ENCODE measurements at regions not wholly inside any gene's neighbourhood (a gene's known extent, or its start where the extent isn't known, plus 50 kb on each side); places are given as distances from the start of the nearest gene placed in this dataset.

DNA sequence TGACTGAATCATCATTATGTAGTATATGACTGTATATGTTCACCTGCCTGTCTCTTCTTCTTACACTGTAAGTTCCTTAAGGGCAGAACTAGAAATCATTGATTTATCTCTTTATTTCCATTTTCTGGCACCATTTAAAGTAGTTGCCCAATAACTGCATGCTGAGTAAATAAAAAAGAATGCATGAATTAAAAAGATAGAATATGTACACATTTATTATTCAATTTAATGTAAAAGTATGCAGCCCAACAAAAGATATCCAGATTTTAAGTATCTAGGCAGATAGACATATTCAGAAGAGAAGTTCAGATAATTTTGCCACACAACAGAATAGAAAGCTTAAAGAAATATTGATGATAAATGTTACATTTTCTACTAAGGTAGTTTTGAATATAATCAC lies 1244.6 kb upstream of the ADGRL4 start:
- no peaks in the 10 kb centered on the region for H3K9me3 ChIP-seq
- TF ChIP-seq, protein P1, sequence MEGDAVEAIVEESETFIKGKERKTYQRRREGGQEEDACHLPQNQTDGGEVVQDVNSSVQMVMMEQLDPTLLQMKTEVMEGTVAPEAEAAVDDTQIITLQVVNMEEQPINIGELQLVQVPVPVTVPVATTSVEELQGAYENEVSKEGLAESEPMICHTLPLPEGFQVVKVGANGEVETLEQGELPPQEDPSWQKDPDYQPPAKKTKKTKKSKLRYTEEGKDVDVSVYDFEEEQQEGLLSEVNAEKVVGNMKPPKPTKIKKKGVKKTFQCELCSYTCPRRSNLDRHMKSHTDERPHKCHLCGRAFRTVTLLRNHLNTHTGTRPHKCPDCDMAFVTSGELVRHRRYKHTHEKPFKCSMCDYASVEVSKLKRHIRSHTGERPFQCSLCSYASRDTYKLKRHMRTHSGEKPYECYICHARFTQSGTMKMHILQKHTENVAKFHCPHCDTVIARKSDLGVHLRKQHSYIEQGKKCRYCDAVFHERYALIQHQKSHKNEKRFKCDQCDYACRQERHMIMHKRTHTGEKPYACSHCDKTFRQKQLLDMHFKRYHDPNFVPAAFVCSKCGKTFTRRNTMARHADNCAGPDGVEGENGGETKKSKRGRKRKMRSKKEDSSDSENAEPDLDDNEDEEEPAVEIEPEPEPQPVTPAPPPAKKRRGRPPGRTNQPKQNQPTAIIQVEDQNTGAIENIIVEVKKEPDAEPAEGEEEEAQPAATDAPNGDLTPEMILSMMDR (IDR thresholded peaks at IDR 0.05) = no peak
- no peak for TF ChIP-seq POLR2A (IDR thresholded peaks at IDR 0.05)
- H3K27ac ChIP-seq = no peak overlapping the region
- DNase-seq = no peak
- intact Hi-C loops (cut with DNase I; ENCODE audit: low total_unique reads) = no loop called here
- H3K4me3 ChIP-seq = no peak overlapping the region
- no peaks in the 10 kb centered on the region for H3K27me3 ChIP-seq
- H3K4me1 ChIP-seq = no peaks in the 10 kb centered on the region
- no peaks in the 10 kb centered on the region for H3K36me3 ChIP-seq (ENCODE audit: low read depth, missing control alignments)

DNA sequence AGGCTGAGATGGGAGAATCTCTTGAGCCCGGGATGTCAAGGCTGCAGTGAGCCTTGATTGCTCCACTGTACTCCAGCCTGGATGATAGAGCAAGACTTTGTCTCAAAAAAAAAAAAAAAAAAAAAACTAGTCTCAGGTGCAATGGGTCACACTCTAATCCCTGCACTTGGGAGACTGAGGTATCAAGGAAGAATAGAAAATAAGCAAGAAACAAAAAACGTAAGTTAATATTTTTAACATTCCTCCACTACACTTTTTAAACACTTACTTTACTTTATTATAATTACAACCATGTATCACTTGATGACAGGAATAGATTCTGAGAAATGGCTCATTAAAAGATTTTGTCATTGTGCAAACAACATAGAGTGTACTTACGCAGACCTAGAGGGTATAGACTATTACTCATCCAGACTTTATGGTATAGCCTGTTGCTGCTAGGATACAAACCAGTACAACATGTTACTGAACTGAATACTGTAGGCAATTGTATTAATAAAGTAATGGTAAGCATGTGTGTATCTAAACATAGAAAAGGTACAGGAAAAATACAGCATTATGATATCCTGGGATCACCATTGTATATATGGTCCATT lies 1244.1 kb upstream of the ADGRL4 start:
- no peak for DNase-seq
- 90 to 97% methylated on average over 3 of the region's 3 CpGs for whole genome bisulfite sequencing, 2 donors
- Histone ChIP-seq H3K4me1 (no peaks in the 10 kb centered on the region), H3K4me3 (no peak overlapping the region), H3K9me3 (no peaks in the 10 kb centered on the region), H3K27ac (no peak overlapping the region), H3K36me3 (ENCODE audit: low read depth, missing control alignments) (no peaks in the 10 kb centered on the region), H3K27me3 (no peaks in the 10 kb centered on the region)
- intact Hi-C loops (cut with DNase I; ENCODE audit: low total_unique reads) = no loop called here
- no peak for TF ChIP-seq POLR2A (IDR thresholded peaks at IDR 0.05)
- TF ChIP-seq, protein P1 (IDR thresholded peaks at IDR 0.05) = no peak

- no peak for TF ChIP-seq POLR2A (IDR thresholded peaks at IDR 0.05)
- TF ChIP-seq, protein P1 (IDR thresholded peaks at IDR 0.05) = no peak
- Histone ChIP-seq H3K4me3 (no peak overlapping the region), H3K4me1 (no peaks in the 10 kb centered on the region), H3K36me3 (ENCODE audit: low read depth, missing control alignments) (no peaks in the 10 kb centered on the region), H3K27ac (no peak overlapping the region), H3K9me3 (no peaks in the 10 kb centered on the region), H3K27me3 (no peaks in the 10 kb centered on the region)
- DNase-seq = no peak
- WGBS, 2 donors = 89 to 100% methylated on average over 1 of the region's 1 CpG
- intact Hi-C loops (cut with DNase I; ENCODE audit: low total_unique reads) = no loop called here
Measured at GRCh38 chr1:80249699-80250098, 1243.2 kb upstream of the ADGRL4 start.

- Histone ChIP-seq H3K9me3 (no peaks in the 10 kb centered on the region), H3K27ac (no peak overlapping the region), H3K4me3 (no peak overlapping the region), H3K4me1 (no peaks in the 10 kb centered on the region), H3K27me3 (no peaks in the 10 kb centered on the region), H3K36me3 (ENCODE audit: low read depth, missing control alignments) (no peaks in the 10 kb centered on the region)
- TF ChIP-seq, protein P1 (IDR thresholded peaks at IDR 0.05) = no peak
- no peak for TF ChIP-seq POLR2A (IDR thresholded peaks at IDR 0.05)
- no peak for DNase-seq
- intact Hi-C loops (cut with DNase I; ENCODE audit: low total_unique reads) = no loop called here
Measured at GRCh38 chr1:80248886-80249285, 1242.4 kb upstream of the ADGRL4 start.

DNA sequence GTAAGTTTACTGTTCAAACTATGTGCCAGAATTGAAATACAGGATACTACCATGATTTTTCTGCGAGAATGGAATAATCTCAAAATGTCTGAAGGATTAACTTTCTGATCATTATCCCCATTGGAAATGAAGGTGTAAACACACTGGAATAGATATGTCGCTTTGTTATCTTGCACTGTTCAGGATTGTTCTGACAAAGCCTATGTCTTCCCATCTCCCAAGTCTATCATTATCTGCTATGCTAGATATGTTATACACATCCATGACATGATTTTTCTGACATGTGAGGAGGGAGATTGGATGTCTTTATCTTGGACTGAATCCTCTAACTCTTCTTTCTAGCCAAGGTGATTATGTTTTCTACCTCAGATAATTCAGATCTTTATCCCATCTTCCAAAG lies 1239.3 kb upstream of the ADGRL4 start:
- 95 to 96% methylated on average over 2 of the region's 2 CpGs for WGBS, 2 donors

More for the DNA sequence above, 1239.3 kb upstream of the ADGRL4 start:
- no peak overlapping the region for H3K27ac ChIP-seq
- H3K36me3 ChIP-seq (ENCODE audit: low read depth, missing control alignments) = no peaks in the 10 kb centered on the region
- H3K4me1 ChIP-seq = no peaks in the 10 kb centered on the region
- no peak for DNase-seq
- no peaks in the 10 kb centered on the region for H3K27me3 ChIP-seq
- no peak for TF ChIP-seq POLR2A (IDR thresholded peaks at IDR 0.05)
- TF ChIP-seq, protein P1 (IDR thresholded peaks at IDR 0.05) = no peak
- H3K9me3 ChIP-seq = no peaks in the 10 kb centered on the region
- intact Hi-C loops (cut with DNase I; ENCODE audit: low total_unique reads) = no loop called here
- H3K4me3 ChIP-seq = no peak overlapping the region
